ENCODE measurements at regions not wholly inside any gene's neighbourhood (a gene's known extent, or its start where the extent isn't known, plus 50 kb on each side); places are given as distances from the start of the nearest gene placed in this dataset.

DNA sequence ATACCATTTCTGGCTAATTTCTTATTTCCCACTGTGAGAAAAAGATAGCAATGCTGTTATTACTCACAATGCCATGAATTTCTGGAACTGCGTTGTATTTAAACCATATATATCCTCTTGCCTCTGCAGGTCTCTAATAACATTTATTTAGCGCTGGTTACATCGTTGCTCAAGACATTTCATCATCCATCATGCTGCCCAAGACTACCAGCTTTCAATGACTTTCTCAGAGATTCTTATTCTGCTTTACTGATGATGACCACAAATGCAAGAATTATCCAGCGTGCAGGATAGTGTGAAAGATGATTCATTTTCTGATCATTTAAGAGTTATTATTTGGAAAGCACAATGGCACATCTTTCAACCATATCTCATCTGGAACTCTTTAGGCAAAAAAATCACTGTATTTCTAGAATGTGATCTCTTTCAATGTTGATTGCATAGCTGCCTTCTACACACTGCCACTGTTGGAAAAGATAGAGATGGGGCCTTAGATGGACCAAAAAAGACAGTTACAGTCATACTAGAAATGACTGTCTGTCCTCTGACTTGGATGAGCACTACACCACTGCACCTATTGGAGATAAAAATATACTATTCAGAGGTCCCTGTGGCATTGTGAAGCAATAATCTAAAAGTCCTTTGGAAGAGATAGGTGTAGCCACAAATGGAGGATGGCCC is 716.1 kb downstream of the NSUN3 start:
- TF ChIP-seq, protein P1, sequence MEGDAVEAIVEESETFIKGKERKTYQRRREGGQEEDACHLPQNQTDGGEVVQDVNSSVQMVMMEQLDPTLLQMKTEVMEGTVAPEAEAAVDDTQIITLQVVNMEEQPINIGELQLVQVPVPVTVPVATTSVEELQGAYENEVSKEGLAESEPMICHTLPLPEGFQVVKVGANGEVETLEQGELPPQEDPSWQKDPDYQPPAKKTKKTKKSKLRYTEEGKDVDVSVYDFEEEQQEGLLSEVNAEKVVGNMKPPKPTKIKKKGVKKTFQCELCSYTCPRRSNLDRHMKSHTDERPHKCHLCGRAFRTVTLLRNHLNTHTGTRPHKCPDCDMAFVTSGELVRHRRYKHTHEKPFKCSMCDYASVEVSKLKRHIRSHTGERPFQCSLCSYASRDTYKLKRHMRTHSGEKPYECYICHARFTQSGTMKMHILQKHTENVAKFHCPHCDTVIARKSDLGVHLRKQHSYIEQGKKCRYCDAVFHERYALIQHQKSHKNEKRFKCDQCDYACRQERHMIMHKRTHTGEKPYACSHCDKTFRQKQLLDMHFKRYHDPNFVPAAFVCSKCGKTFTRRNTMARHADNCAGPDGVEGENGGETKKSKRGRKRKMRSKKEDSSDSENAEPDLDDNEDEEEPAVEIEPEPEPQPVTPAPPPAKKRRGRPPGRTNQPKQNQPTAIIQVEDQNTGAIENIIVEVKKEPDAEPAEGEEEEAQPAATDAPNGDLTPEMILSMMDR (IDR thresholded peaks at IDR 0.05; ENCODE audit: low read depth, low read length) = no peak
- no peak for TF ChIP-seq POLR2A (IDR thresholded peaks at IDR 0.05; ENCODE audit: extremely low read depth, insufficient read length)
- TF ChIP-seq, protein P2, sequence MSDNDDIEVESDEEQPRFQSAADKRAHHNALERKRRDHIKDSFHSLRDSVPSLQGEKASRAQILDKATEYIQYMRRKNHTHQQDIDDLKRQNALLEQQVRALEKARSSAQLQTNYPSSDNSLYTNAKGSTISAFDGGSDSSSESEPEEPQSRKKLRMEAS (IDR thresholded peaks at IDR 0.05; ENCODE audit: low read depth, low read length) = no peak
